ENCODE measurements at regions not wholly inside any gene's neighbourhood (a gene's known extent, or its start where the extent isn't known, plus 50 kb on each side); places are given as distances from the start of the nearest gene placed in this dataset.

GRCh38 chr14:42319996-42320395, 713.3 kb downstream of the LRFN5 start:
- no peak overlapping the region for H4K91ac ChIP-seq (ENCODE audit: low read depth, low read length)
- H3K9me3 ChIP-seq (ENCODE audit: insufficient read depth, low read depth, low read length): no peaks in the 10 kb centered on the region
- H3K36me3 ChIP-seq (ENCODE audit: control insufficient read depth in 1 of 2, insufficient read depth in 2 of 2, low read length in 2 of 2): no peaks in the 10 kb centered on the region
- no peak overlapping the region for H3K14ac ChIP-seq (ENCODE audit: low read length)
- H2AFZ ChIP-seq (ENCODE audit: insufficient read depth, low read length, poor library complexity): no peak overlapping the region
- no peak for DNase-seq
- no peaks in the 10 kb centered on the region for H3K79me2 ChIP-seq (ENCODE audit: control insufficient read depth, insufficient read depth, low read length, poor library complexity)
- H3K23ac ChIP-seq (ENCODE audit: low read length): no peak overlapping the region
- no peak overlapping the region for H3K4me3 ChIP-seq (ENCODE audit: low read depth, low read length)
- H3K79me1 ChIP-seq (ENCODE audit: low read length): no peaks in the 10 kb centered on the region
- no peaks in the 10 kb centered on the region for H3K27me3 ChIP-seq (ENCODE audit: insufficient read depth, low read length)
- H3K4me2 ChIP-seq (ENCODE audit: low read length): no peak overlapping the region
- H3K4ac ChIP-seq (ENCODE audit: low read depth, low read length): no peak overlapping the region
- no peak overlapping the region for H4K8ac ChIP-seq (ENCODE audit: low read depth, low read length)
- no peak overlapping the region for H2BK120ac ChIP-seq (ENCODE audit: insufficient read depth, low read length, poor library complexity)
- no peak overlapping the region for H2BK12ac ChIP-seq (ENCODE audit: low read length)
- H3K18ac ChIP-seq (ENCODE audit: low read length): no peak overlapping the region
- H3K27ac ChIP-seq (ENCODE audit: low read depth, low read length): no peak overlapping the region
- no peak overlapping the region for H2BK5ac ChIP-seq (ENCODE audit: low read depth, low read length, poor library complexity)
- H3K4me1 ChIP-seq (ENCODE audit: control insufficient read depth in 1 of 2, insufficient read depth in 2 of 2, low read length in 2 of 2): no peaks in the 10 kb centered on the region
- H4K12ac ChIP-seq (ENCODE audit: low read depth, low read length): no peak overlapping the region
- H3K9ac ChIP-seq (ENCODE audit: low read length): no peak overlapping the region
- H2AK5ac ChIP-seq (ENCODE audit: low read length): no peak overlapping the region

- Histone ChIP-seq H4K8ac (ENCODE audit: low read depth, low read length) (no peak overlapping the region), H3K9ac (ENCODE audit: low read length) (no peak overlapping the region), H3K18ac (ENCODE audit: low read length) (no peak overlapping the region), H2AK5ac (ENCODE audit: low read length) (no peak overlapping the region), H3K4me3 (ENCODE audit: low read depth, low read length) (no peak overlapping the region), H2AFZ (ENCODE audit: insufficient read depth, low read length, poor library complexity) (no peak overlapping the region), H3K79me1 (ENCODE audit: low read length) (no peaks in the 10 kb centered on the region), H4K12ac (ENCODE audit: low read depth, low read length) (no peak overlapping the region), H3K4me1 (ENCODE audit: control insufficient read depth in 1 of 2, insufficient read depth in 2 of 2, low read length in 2 of 2) (no peaks in the 10 kb centered on the region), H3K27ac (ENCODE audit: low read depth, low read length) (no peak overlapping the region), H2BK5ac (ENCODE audit: low read depth, low read length, poor library complexity) (no peak overlapping the region), H2BK12ac (ENCODE audit: low read length) (no peak overlapping the region), H3K9me3 (ENCODE audit: insufficient read depth, low read depth, low read length) (no peaks in the 10 kb centered on the region), H3K14ac (ENCODE audit: low read length) (no peak overlapping the region), H3K23ac (ENCODE audit: low read length) (no peak overlapping the region), H3K79me2 (ENCODE audit: control insufficient read depth, insufficient read depth, low read length, poor library complexity) (no peaks in the 10 kb centered on the region), H3K4me2 (ENCODE audit: low read length) (no peak overlapping the region), H4K91ac (ENCODE audit: low read depth, low read length) (no peak overlapping the region), H3K4ac (ENCODE audit: low read depth, low read length) (no peak overlapping the region), H3K36me3 (ENCODE audit: control insufficient read depth in 1 of 2, insufficient read depth in 2 of 2, low read length in 2 of 2) (no peaks in the 10 kb centered on the region), H2BK120ac (ENCODE audit: insufficient read depth, low read length, poor library complexity) (no peak overlapping the region), H3K27me3 (ENCODE audit: insufficient read depth, low read length) (no peaks in the 10 kb centered on the region)
- no peak for DNase-seq
Measured at GRCh38 chr14:42316693-42317092, 710.0 kb downstream of the LRFN5 start.

- H3K27me3 ChIP-seq (ENCODE audit: insufficient read depth, low read length): no peaks in the 10 kb centered on the region
- H2AK5ac ChIP-seq (ENCODE audit: low read length): no peak overlapping the region
- H3K4ac ChIP-seq (ENCODE audit: low read depth, low read length): no peak overlapping the region
- H3K23ac ChIP-seq (ENCODE audit: low read length): no peak overlapping the region
- H2AFZ ChIP-seq (ENCODE audit: insufficient read depth, low read length, poor library complexity): no peak overlapping the region
- H3K18ac ChIP-seq (ENCODE audit: low read length): no peak overlapping the region
- no peak overlapping the region for H3K4me2 ChIP-seq (ENCODE audit: low read length)
- DNase-seq: no peak
- no peak overlapping the region for H2BK5ac ChIP-seq (ENCODE audit: low read depth, low read length, poor library complexity)
- H3K14ac ChIP-seq (ENCODE audit: low read length): no peak overlapping the region
- no CpG with 5 or more reads among the region's 9 CpGs for WGBS (ENCODE audit: extremely low coverage, insufficient coverage, insufficient read length)
- H2BK120ac ChIP-seq (ENCODE audit: insufficient read depth, low read length, poor library complexity): no peak overlapping the region
- no peaks in the 10 kb centered on the region for H3K79me2 ChIP-seq (ENCODE audit: control insufficient read depth, insufficient read depth, low read length, poor library complexity)
- H2BK12ac ChIP-seq (ENCODE audit: low read length): no peak overlapping the region
- H3K9ac ChIP-seq (ENCODE audit: low read length): no peak overlapping the region
- no peak overlapping the region for H3K27ac ChIP-seq (ENCODE audit: low read depth, low read length)
- H4K8ac ChIP-seq (ENCODE audit: low read depth, low read length): no peak overlapping the region
- no peaks in the 10 kb centered on the region for H3K36me3 ChIP-seq (ENCODE audit: control insufficient read depth in 1 of 2, insufficient read depth in 2 of 2, low read length in 2 of 2)
- peaks cover 5% of the 10 kb centered on the region for H3K9me3 ChIP-seq (ENCODE audit: insufficient read depth, low read depth, low read length)
- H3K4me1 ChIP-seq (ENCODE audit: control insufficient read depth in 1 of 2, insufficient read depth in 2 of 2, low read length in 2 of 2): no peaks in the 10 kb centered on the region
- no peaks in the 10 kb centered on the region for H3K79me1 ChIP-seq (ENCODE audit: low read length)
- no peak overlapping the region for H4K91ac ChIP-seq (ENCODE audit: low read depth, low read length)
- H3K4me3 ChIP-seq (ENCODE audit: low read depth, low read length): no peak overlapping the region
- no peak overlapping the region for H4K12ac ChIP-seq (ENCODE audit: low read depth, low read length)
Measured at GRCh38 chr14:42311876-42312275, 705.2 kb downstream of the LRFN5 start.

- no peak overlapping the region for H2BK120ac ChIP-seq (ENCODE audit: insufficient read depth, low read length, poor library complexity)
- H2AFZ ChIP-seq (ENCODE audit: insufficient read depth, low read length, poor library complexity): no peak overlapping the region
- H3K18ac ChIP-seq (ENCODE audit: low read length): no peak overlapping the region
- H3K14ac ChIP-seq (ENCODE audit: low read length): no peak overlapping the region
- no peak overlapping the region for H4K8ac ChIP-seq (ENCODE audit: low read depth, low read length)
- no peak for DNase-seq
- no CpG with 5 or more reads among the region's 5 CpGs for WGBS (ENCODE audit: extremely low coverage, insufficient coverage, insufficient read length)
- H3K27me3 ChIP-seq (ENCODE audit: insufficient read depth, low read length): no peaks in the 10 kb centered on the region
- no peaks in the 10 kb centered on the region for H3K36me3 ChIP-seq (ENCODE audit: control insufficient read depth in 1 of 2, insufficient read depth in 2 of 2, low read length in 2 of 2)
- H3K9ac ChIP-seq (ENCODE audit: low read length): no peak overlapping the region
- H3K23ac ChIP-seq (ENCODE audit: low read length): no peak overlapping the region
- H2BK5ac ChIP-seq (ENCODE audit: low read depth, low read length, poor library complexity): no peak overlapping the region
- H2AK5ac ChIP-seq (ENCODE audit: low read length): no peak overlapping the region
- H3K4me1 ChIP-seq (ENCODE audit: control insufficient read depth in 1 of 2, insufficient read depth in 2 of 2, low read length in 2 of 2): no peaks in the 10 kb centered on the region
- peaks cover 5% of the 10 kb centered on the region for H3K9me3 ChIP-seq (ENCODE audit: insufficient read depth, low read depth, low read length)
- no peak overlapping the region for H3K4me2 ChIP-seq (ENCODE audit: low read length)
- no peak overlapping the region for H2BK12ac ChIP-seq (ENCODE audit: low read length)
- no peaks in the 10 kb centered on the region for H3K79me2 ChIP-seq (ENCODE audit: control insufficient read depth, insufficient read depth, low read length, poor library complexity)
- H3K4ac ChIP-seq (ENCODE audit: low read depth, low read length): no peak overlapping the region
- no peak overlapping the region for H4K91ac ChIP-seq (ENCODE audit: low read depth, low read length)
- H3K4me3 ChIP-seq (ENCODE audit: low read depth, low read length): no peak overlapping the region
- no peak overlapping the region for H4K12ac ChIP-seq (ENCODE audit: low read depth, low read length)
- H3K79me1 ChIP-seq (ENCODE audit: low read length): no peaks in the 10 kb centered on the region
- no peak overlapping the region for H3K27ac ChIP-seq (ENCODE audit: low read depth, low read length)
Measured at GRCh38 chr14:42307239-42307825, 700.7 kb downstream of the LRFN5 start.
